ENCODE measurements at regions not wholly inside any gene's neighbourhood (a gene's known extent, or its start where the extent isn't known, plus 50 kb on each side); places are given as distances from the start of the nearest gene placed in this dataset.

GRCh38 chr16:61313931-61314330 is 722.3 kb downstream of the CDH8 start:
- DNase-seq: no peak

GRCh38 chr16:61309386-61309785 is 726.9 kb downstream of the CDH8 start:
- no peak for DNase-seq

GRCh38 chr16:61306204-61306603 is 730.0 kb downstream of the CDH8 start:
- no peak for DNase-seq

GRCh38 chr16:61296814-61297213 is 739.4 kb downstream of the CDH8 start:
- no peak for DNase-seq

GRCh38 chr16:61296305-61296704 is 739.9 kb downstream of the CDH8 start:
- no peak for DNase-seq

GRCh38 chr16:61295311-61295710 is 740.9 kb downstream of the CDH8 start:
- no peak for DNase-seq

GRCh38 chr16:61289141-61289540 is 747.1 kb downstream of the CDH8 start:
- no peak for DNase-seq

GRCh38 chr16:61277849-61278248 is 758.4 kb downstream of the CDH8 start:
- DNase-seq: no peak

- DNase-seq: no peak
Measured at GRCh38 chr16:61274211-61274610, 762.0 kb downstream of the CDH8 start.

GRCh38 chr16:61270726-61271125 is 765.5 kb downstream of the CDH8 start:
- DNase-seq: no peak

- no peak for DNase-seq
Measured at GRCh38 chr16:61263400-61263799, 772.8 kb downstream of the CDH8 start.

- no peak for DNase-seq
Measured at GRCh38 chr16:61261315-61261714, 774.9 kb downstream of the CDH8 start.

GRCh38 chr16:61246592-61246991 is 789.6 kb downstream of the CDH8 start:
- no peak for DNase-seq

- DNase-seq: no peak
Measured at GRCh38 chr16:61243954-61244353, 792.3 kb downstream of the CDH8 start.

GRCh38 chr16:61237884-61238485 is 798.3 kb downstream of the CDH8 start:
- no peak for DNase-seq

- DNase-seq: no peak
Measured at GRCh38 chr16:61233713-61234112, 802.5 kb downstream of the CDH8 start.

GRCh38 chr16:61228371-61228770 is 807.9 kb downstream of the CDH8 start:
- DNase-seq: no peak

- DNase-seq: no peak
Measured at GRCh38 chr16:61215605-61216004, 820.6 kb downstream of the CDH8 start.

GRCh38 chr16:61214780-61215179 is 821.5 kb downstream of the CDH8 start:
- DNase-seq: no peak

- no peak for DNase-seq
Measured at GRCh38 chr16:61210076-61210475, 826.2 kb downstream of the CDH8 start.

GRCh38 chr16:61195006-61195405 is 841.2 kb downstream of the CDH8 start:
- no peak for DNase-seq

- DNase-seq: no peak
Measured at GRCh38 chr16:61194573-61194972, 841.7 kb downstream of the CDH8 start.

- DNase-seq: no peak
Measured at GRCh38 chr16:61182391-61182790, 853.8 kb downstream of the CDH8 start.

- DNase-seq: no peak
Measured at GRCh38 chr16:61181982-61182381, 854.3 kb downstream of the CDH8 start.

- no peak for DNase-seq
Measured at GRCh38 chr16:61179561-61179960, 856.7 kb downstream of the CDH8 start.

- DNase-seq: no peak
Measured at GRCh38 chr16:61165797-61166196, 870.4 kb downstream of the CDH8 start.

Measured in RPMI8226 (cell line).